ENCODE measurements at regions not wholly inside any gene's neighbourhood (a gene's known extent, or its start where the extent isn't known, plus 50 kb on each side); places are given as distances from the start of the nearest gene placed in this dataset.

DNA sequence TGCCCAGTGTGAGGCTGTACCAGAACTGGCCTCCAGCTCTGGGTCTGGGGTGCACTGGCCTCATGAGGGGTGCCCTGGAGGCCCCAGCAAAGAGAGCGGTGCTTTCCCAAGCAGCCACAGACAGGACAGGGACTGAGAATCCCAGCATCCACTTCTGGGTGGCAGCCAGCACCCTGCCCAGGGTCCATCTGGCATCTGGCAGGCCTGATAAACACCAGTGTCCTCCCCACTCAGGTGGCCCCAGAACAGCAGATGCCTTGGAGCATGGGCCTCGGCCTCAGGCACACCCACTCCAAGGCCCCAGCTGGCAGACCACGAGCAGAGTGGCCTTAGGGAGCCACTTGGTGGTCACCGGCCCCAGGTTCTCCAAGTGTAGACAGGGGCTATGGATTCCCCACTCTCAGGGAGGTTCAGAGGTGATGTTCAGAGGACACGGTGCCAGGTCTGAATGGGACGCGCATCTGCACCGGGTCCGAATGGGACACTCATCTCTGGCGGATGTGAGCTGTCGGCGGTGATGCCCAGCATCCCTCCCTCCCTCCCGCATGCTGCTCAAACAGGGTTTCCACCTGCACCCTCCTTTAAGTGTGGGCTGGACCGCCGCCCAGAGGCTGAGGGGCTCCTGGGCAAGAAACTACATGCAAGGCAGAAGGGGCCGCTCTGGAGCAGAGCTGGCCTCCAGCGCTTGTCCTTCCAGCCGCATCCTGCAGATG, 82.2 kb upstream of the GPC1 start:
- POLR2A ChIA-PET, result no interaction called here
- no peak for DNase-seq (ENCODE audit: low read depth, low spot score)
- H3K4me3 ChIP-seq (ENCODE audit: low read depth, low read length), result no peak overlapping the region
- CTCF ChIA-PET, result no interaction called here
- TF ChIP-seq, protein P1, sequence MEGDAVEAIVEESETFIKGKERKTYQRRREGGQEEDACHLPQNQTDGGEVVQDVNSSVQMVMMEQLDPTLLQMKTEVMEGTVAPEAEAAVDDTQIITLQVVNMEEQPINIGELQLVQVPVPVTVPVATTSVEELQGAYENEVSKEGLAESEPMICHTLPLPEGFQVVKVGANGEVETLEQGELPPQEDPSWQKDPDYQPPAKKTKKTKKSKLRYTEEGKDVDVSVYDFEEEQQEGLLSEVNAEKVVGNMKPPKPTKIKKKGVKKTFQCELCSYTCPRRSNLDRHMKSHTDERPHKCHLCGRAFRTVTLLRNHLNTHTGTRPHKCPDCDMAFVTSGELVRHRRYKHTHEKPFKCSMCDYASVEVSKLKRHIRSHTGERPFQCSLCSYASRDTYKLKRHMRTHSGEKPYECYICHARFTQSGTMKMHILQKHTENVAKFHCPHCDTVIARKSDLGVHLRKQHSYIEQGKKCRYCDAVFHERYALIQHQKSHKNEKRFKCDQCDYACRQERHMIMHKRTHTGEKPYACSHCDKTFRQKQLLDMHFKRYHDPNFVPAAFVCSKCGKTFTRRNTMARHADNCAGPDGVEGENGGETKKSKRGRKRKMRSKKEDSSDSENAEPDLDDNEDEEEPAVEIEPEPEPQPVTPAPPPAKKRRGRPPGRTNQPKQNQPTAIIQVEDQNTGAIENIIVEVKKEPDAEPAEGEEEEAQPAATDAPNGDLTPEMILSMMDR (IDR thresholded peaks at IDR 0.05; ENCODE audit: insufficient read depth, low read length, missing control alignments), result no peak

- POLR2A ChIA-PET, result no interaction called here
- CTCF ChIA-PET, result no interaction called here
- TF ChIP-seq, protein P1 (IDR thresholded peaks at IDR 0.05; ENCODE audit: insufficient read depth, low read length, missing control alignments), result no peak
- no peak for DNase-seq (ENCODE audit: low read depth, low spot score)
- no peak overlapping the region for H3K4me3 ChIP-seq (ENCODE audit: low read depth, low read length)
These were observed 81.5 kb upstream of the GPC1 start for GRCh38 chr2:240353944-240354343.

GRCh38 chr2:240355001-240355891, 80.2 kb upstream of the GPC1 start:
- no peak for DNase-seq (ENCODE audit: low read depth, low spot score)
- H3K4me3 ChIP-seq (ENCODE audit: low read depth, low read length), result no peak overlapping the region
- CTCF ChIA-PET, result interaction anchor here (1.0 kb wide), 1 partner anchor 123 kb away, joined by 3 read pairs; no protein-coding TSS in a partner anchor
- POLR2A ChIA-PET, result no interaction called here
- TF ChIP-seq, protein P1 (IDR thresholded peaks at IDR 0.05; ENCODE audit: insufficient read depth, low read length, missing control alignments), result no peak

DNA sequence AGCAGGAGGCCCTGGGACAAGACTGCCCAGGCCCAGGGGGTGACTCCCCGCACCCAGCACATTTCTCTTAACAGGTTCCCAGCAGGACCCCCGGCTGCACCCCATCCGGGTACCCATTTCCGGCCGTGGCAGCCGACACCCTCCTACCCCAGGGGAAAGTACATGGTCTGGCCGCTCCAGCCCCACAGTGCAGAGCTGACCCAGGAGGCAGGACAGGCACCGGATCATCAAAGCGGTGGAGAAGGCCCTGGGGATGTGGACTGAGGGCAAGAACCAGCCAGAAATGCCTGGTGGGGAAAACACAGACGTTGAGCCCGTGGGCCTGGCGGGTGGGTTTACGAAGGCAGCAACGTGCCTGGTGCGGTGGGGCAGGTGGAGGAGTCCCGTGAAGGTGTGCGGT, 79.5 kb upstream of the GPC1 start:
- H3K4me3 ChIP-seq (ENCODE audit: low read depth, low read length), result no peak overlapping the region
- ChIA-PET POLR2A (no interaction called here), CTCF (interaction anchor here (1.0 kb wide), 1 partner anchor 123 kb away, joined by 3 read pairs; no protein-coding TSS in a partner anchor)
- TF ChIP-seq, protein P1 (IDR thresholded peaks at IDR 0.05; ENCODE audit: insufficient read depth, low read length, missing control alignments), result no peak
- DNase-seq (ENCODE audit: low read depth, low spot score), result no peak

DNA sequence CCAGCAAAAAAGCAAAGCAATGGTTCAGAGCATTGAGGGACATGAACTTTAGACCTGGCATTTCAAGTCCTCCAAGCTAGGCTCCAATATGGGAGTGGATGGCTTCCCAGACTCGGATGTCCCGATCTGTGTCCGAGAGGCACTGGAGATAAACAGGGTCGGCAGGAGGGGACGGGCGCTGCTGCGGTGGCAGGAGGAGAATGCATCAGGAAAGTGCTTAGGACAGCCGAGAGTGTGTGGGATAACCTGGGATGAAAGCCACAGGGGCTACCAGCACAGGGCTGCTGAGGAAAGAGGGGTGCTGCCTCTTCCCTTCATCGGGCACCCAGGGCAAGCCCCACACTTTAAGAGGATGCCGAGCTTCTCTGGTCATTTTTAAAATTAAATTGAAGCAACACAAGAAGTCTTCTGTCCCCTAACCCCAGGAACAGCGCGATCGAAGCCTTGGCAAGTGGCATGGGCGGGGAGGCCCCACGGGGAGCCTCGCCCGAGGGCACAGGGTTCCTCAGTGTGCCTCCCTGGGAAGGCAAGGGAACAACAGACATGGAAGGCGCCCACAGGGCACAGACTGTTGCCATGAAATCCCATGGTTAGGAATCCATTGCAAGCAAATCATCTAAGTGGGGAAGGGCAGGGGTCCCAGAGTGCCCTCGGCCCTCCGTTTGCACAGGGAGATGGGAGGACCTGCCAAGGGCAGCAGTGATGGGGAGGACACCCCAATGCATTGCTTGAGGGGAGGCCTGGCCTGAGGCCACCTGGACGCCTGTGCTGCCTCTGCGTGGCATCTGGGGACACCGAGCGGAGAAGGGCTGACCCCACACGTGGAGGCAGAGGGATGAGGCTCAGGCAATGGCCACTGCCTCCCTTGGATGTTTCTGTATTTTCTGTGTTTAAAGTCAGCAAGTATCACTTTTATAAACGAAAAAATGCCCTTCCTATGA, 78.5 kb upstream of the GPC1 start:
- ChIA-PET CTCF (no interaction called here), POLR2A (no interaction called here)
- no peak overlapping the region for H3K4me3 ChIP-seq (ENCODE audit: low read depth, low read length)
- TF ChIP-seq, protein P1 (IDR thresholded peaks at IDR 0.05; ENCODE audit: insufficient read depth, low read length, missing control alignments), result no peak
- no peak for DNase-seq (ENCODE audit: low read depth, low spot score)

Data from AG04449 (cell line).